Jurkat, Clone E6-1 (cell line): ENCODE measurements at regions not wholly inside any gene's neighbourhood (a gene's known extent, or its start where the extent isn't known, plus 50 kb on each side); places are given as distances from the start of the nearest gene placed in this dataset.
"Not testable (repeated sequence)": the region's sequence is repeated elsewhere in the genome, so short reads cannot be mapped to it uniquely, and the experiment has no call there.

Experiments used
- DNase-seq: peaks from one replicate; pipeline ENCODE4 v3.0.0-alpha.2; 2011; ENCODE audit warnings: low read depth, low spot score
- H3K4me3 ChIP-seq: 2 replicates; pipeline ENCODE4 v1.5.1; 2011; ENCODE audit warnings: mild to moderate bottlenecking, low read length, control low read depth, moderate library complexity

DNA sequence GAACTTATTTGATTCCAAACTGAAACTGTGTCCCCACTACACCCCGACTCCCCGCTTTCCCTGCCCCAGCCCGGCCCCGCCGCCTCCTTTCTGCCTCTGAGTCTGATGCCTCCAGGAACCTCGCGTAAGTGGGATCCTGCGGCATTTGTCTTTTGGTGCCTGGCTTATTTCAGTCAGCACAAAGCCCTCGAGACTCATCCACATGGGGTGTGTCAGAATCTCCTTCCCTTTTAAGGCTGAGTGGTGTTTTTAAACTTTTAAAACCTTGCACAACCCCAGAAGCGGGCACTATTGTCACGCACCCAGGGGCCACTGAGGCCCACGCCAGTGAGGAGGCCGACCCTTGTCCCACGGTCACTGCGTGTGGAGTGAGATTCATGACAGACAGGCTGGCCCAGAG is 206.9 kb downstream of the NPIPB11 start:
- DNase-seq, H3K4me3 ChIP-seq: not testable (repeated sequence)

DNA sequence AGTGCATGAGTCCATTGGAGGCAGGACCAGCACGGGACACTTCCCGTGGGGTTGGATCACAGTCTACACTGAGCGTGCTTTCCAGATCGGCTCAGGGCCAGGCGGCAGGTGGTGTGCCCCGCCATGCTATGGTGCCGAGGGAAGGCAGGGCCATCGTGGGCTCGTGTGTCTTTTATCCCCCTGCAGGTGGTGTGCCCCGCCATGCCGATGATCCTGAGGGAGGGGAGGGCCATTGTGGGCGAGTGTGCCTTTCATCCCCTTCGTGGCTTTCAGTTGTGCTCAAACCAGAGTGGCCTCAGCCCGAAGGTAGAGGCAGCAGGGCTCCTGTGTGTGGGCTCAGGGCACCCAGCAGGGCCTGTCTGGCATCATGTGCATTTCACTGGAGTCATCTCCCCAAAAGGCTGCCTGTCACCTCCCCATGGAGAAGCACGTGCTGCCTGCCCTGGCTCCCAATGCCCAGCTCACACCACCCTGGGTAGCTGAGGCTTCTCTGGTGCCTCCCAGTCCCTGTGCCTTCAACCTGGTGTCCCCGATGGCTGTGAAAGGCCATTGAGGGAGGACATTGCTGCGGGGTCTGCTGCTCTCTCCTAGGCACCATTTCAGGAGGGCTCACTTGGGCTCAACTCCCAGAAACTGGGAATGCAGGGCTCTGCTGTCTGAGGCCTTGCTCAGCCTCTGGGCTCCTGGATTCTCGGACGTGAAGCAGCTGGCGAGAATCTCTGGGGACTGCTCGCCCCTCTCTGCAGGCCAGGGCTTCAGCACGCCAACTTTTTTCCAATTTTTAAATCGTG is 207.6 kb downstream of the NPIPB11 start:
- no peak overlapping the region for H3K4me3 ChIP-seq
- DNase-seq: peak; percentile 2

GRCh38 chr16:29198231-29198630 is 208.3 kb downstream of the NPIPB11 start:
- H3K4me3 ChIP-seq: no peak overlapping the region
- DNase-seq: no peak

DNA sequence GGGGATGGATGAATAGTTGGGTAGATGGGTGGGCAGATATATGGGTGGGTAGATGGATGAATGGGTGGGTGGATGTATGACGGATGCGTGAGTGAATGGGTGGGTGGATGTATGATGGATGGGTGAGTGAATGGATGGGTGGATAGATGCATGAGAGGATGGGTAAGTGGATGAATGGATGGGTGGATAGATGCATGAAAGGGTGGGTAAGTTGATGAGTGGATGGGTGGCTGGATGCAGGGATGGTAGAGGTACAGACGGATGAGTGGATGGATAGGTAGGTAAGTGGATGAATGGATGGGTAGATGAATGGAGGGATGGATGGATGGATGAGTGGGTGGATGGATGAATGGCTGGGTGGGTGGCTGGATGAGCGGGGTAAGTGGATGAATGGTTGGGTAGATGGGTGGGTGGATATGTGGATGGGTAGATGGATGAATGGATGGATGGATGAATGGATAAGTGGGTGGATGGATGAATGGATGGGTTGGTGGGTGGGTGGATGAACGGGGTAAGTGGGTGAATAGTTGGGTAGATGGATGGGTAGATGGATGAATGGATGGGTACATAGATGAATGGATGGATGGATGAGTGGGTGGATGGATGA is 208.9 kb downstream of the NPIPB11 start:
- not testable (repeated sequence) for DNase-seq, H3K4me3 ChIP-seq

DNA sequence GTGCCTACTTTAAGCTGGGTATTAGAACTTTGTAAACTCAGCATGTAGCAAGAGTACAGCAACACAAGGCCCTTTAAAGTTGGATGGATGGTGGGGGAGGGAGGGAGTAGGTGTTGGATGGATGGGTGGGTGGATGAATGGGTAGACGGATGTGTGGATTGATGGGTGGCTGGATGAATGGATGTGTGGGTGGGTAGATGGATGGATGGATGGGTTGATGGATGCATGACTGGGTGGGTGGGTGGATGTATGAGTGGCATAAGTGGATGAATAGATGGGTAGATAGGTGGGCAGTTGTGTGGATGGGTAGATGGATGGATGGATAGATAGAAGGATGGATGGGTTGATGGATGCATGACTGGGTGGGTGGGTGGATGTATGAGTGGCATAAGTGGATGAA is 209.8 kb downstream of the NPIPB11 start:
- DNase-seq, H3K4me3 ChIP-seq: not testable (repeated sequence)

DNA sequence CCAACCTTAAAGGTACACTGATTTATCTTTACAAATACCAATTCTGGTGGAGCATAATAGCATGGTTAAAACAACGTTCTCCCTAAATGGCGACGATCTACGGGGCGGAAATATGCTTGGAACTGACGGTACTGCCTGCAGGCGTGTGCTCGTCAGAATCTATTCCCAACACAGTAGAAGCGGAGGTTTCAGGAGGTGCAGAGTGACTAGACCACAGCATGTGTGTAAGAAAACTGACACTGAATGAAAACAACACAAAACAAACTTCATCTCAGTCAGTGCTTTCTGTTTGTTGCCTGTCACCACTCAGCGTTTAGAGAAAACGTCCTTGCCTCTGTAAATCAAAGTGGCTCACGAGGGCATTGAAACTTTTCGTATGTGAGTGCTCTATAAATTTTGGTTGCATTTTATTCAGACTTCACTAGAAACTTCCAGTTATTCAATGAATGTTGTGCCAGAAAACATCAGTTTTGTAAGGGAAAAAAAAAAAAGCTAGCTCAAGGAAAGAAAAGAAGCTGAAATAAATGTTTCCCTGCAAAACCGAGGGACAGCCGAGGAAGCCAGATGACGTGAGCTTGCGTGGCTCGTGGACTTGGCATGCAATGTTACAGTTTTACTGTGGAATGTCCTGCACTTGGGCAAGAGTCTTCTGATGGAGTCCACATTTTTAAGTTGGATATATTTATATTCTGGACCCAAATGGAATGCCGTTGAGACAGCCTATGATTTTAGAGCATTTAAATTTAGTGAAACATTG is 210.4 kb downstream of the LAT start:
- H3K4me3 ChIP-seq: not testable (repeated sequence)

GRCh38 chr16:29194185-29194844 is 209.5 kb downstream of the LAT start:
- H3K4me3 ChIP-seq, DNase-seq: not testable (repeated sequence)

More for the DNA sequence above, 210.4 kb downstream of the LAT start:
- not testable (repeated sequence) for DNase-seq

DNA sequence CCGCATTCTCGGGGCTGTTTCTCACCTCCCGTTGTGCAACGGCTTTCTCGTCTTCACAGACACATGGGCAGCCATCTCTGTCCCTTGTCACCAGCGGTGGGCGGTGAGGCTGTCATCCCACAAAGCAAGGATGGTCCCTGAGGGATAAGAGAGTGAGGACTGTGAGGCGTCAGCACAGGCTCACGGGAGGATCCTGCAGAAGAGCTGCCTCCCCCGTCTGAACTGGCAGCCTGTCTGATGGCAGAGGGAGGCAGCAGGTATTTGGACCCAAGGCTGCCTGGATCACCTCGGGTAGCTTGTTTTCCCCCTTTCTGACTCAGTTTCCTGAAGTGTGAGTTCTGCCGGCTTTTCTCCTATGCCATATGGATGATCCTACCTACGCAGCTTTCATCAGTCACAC is 208.8 kb downstream of the LAT start:
- H3K4me3 ChIP-seq, DNase-seq: not testable (repeated sequence)

DNA sequence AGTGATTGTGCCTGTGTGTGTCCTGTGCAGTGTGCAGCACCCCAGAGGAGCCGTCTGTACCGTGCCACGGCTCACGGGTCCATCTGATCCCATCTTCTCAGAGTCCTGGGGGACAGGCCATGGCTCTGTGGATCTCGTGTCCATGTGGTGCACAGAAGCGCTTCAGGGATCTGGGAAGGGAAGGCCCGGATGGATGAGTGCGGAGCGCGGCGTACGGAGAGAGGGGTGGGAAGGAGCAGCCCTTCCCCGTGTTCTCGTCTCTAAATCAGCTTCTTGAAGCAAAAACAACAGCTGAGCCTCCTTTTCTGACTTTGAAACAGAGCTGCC is 208.4 kb downstream of the LAT start:
- not testable (repeated sequence) for H3K4me3 ChIP-seq, DNase-seq

DNA sequence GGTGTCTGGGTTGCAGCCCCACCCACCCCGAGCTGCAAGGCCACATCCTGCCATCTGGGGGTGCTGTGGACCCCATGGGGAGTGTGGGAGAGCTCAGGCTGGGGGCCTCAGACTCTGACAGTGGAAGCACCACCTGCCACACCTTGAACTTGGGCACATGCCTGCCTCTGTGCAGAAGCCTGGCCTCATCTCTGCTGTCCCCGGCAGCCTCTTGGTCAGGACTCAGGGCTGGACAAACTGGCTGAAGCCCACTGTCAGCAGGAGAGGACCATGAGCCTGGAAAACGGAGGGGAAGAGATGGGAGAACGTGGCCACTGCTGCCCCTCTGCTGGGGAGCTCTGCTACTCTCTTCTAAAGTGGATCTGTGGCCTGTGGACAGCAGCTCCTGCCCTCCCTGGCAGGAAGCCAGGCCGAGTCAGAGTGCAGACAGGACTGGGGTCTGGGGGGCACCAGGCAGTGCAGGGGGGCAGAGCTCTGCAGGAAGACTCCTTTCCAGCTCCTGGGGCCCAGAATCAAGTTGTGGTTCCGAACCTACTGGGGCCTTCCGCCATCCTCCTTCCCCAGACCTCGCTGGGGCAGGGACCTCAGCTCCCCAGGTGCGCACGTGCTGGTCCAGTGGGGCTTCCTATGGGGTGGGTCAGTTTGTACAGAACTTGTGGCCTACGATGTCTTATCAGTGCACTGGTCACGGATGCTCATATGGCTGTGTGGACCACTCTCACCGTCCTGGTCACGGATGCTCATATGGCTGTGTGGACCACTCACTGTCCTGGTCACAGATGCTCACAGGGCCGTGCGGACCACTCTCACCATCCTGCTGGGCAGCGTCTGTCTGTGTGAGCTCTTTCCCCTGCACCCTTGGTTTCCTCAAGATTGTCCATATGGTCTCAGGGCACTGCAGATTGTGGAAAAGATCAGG is 207.7 kb downstream of the LAT start:
- no peak for DNase-seq
- H3K4me3 ChIP-seq: no peak overlapping the region

GRCh38 chr16:29191636-29192180 is 206.9 kb downstream of the LAT start:
- DNase-seq, H3K4me3 ChIP-seq: not testable (repeated sequence)

GRCh38 chr16:29190553-29191431 is 205.9 kb downstream of the LAT start:
- not testable (repeated sequence) for DNase-seq, H3K4me3 ChIP-seq

DNA sequence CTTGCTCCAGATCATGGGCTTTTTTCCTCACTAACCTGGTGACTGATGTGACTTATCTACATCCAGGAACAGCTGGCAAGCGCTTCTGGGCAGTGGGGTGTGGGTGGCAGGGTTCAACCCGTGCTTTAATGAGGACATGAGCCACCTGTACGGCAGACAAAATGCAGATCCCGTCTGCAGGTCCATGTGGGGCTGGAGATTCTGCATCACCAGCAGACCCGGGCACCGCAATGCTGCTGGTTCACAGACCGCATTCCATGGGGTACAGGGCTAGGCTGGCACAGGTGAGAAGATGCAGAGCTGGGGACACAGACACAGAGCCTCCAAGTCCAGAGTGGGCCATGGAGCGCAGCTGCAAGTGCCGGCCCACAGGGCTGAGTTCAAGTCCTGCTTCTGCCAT is 204.0 kb downstream of the LAT start:
- DNase-seq, H3K4me3 ChIP-seq: not testable (repeated sequence)

- not testable (repeated sequence) for H3K4me3 ChIP-seq, DNase-seq
Measured at GRCh38 chr16:29186306-29187220, 201.7 kb downstream of the LAT start.

DNA sequence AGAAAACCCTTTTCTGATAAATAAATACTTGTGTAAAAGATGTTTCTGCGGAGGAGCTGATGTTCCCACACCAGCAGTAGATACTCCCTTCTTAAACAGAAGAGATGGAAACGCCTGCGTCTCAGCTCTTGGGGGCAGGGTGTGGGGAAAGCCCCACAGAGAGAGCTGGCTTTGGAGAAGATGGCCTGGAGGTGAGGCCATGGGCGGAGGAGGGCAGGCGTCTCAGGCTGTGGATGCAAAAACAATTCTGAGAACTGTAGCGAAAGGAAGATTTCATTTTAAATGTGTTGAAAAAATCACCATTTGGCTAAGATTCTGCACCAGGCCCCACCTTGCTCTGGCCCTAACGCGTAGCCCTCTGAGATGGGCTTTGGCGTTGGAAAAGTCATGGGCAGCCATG is 201.0 kb downstream of the LAT start:
- not testable (repeated sequence) for H3K4me3 ChIP-seq, DNase-seq

GRCh38 chr16:29184738-29185438 is 200.0 kb downstream of the LAT start:
- DNase-seq, H3K4me3 ChIP-seq: not testable (repeated sequence)
